ENCODE measurements at regions not wholly inside any gene's neighbourhood (a gene's known extent, or its start where the extent isn't known, plus 50 kb on each side); places are given as distances from the start of the nearest gene placed in this dataset.
A peak's percentile ranks its signal among the peaks of the same experiment; 100 is the strongest.

DNA sequence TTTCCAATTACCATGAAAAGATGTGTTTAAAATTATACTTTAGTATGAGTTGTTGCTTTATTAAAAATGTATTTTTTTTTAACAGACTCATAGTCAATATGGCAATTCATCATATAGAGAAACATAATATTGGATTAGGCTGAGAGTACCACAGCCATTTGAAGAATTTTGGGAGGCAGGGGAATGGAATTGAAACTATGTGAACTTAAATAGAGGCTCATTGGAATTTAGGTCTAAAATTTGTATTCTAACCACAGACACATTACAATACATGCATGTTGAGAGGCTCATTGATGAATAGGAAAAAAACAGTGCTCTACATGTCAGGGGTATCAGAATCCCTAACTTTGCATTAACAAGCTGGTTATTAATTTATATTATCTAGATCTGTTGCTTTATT is 269.6 kb downstream of the DKK2 start:
- peak; percentile 96 for DNase-seq

DNA sequence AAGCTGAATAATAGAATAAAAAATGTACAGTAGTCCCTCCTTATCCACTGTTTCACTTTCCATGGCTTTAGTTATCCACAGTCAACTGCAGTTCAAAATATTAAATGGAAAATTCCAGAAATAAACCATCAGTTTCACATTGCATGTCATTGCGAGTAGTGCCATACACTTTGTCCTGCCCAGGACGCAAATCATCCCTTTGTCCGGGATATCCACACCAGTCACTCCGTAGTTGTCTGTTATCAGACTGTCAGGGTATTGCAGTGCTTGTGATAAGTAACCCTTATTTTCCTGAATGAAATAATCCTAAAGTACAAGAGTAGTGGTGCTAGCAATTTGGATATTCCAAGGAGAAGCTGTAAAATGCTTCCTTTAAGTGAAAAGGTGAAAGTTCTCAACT is 271.3 kb downstream of the DKK2 start:
- no peak for DNase-seq

GRCh38 chr4:106762666-106763443 is 273.3 kb downstream of the DKK2 start:
- peak; percentile 85 for DNase-seq

GRCh38 chr4:106753426-106753825 is 282.7 kb downstream of the DKK2 start:
- DNase-seq: no peak

GRCh38 chr4:106746451-106746850 is 289.7 kb downstream of the DKK2 start:
- DNase-seq: peak; percentile 93

DNA sequence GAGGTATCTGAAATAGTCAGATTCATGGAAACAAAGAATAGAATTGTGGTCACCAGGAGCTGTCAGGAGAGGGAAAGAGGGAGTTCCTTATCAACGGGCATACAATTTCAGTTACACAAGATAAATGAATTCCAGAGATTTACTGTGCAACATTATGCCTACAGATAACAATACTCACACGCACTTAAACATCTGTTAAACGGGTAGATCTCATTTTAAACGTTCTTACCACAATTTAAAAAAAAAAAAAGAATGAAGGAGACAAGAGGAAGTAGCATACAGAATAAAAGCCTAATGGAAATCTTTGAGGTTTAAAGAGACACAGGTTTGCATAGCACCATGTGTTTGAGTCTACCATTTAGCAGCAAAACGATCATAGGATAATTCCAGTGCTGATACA is 298.0 kb downstream of the DKK2 start:
- no peak for DNase-seq

DNA sequence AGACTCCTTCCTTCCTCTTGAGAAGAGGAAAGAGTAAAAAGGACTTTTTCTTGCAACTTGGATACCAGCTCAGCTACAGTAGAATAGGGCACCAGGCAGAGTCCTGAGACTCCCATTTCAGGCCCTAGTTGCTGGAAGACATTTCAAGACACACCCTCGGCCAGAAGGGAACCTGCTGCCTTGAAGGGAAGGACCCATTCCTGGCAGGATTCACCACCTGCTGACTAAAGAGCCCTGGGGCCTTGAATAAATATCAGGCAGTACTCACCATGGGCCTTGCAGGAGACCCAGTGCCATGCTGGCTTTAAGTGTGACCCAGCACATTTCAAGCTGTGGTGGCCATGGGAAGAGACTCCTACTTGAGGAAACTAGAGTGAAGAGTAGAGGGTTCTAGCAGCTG is 317.6 kb downstream of the DKK2 start:
- DNase-seq: no peak

DNA sequence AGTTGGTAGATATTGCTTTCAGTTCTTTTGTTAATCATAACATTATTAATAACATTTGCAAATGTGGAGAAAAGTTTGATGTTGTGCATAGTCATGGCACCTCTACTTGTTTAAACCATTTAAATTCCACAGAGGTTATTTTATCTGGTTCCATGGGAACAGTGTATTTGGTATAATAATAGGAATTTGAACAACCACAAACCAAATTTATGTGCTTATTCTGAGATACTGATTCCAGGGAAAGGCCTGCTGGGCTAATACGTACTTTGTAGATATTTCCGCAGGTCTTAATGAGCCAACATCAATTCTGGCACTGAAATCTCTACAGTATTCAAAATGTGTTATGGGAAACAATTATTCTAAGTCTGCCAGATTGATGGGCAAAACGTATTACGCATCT is 319.0 kb downstream of the DKK2 start:
- peak; percentile 54 for DNase-seq

- no peak for DNase-seq
Measured at GRCh38 chr4:106715825-106716224, 320.3 kb downstream of the DKK2 start.

DNA sequence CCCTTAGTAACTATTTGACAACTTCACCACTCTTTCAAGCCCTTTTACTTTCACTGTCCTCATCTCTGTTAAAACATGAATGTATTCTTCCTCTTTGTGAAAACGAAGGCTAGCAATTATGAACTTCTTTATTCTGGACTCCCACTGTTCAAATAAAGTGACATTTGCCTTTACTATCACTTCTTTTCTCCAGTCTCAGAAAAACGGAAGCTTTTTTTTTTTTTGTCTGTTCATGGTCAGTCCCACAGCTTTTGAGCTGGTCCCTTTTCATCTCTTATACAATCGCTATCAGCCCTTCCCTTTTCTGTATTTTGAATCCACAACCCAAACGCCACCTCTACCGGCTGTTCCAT is 327.7 kb downstream of the DKK2 start:
- no peak for DNase-seq

DNA sequence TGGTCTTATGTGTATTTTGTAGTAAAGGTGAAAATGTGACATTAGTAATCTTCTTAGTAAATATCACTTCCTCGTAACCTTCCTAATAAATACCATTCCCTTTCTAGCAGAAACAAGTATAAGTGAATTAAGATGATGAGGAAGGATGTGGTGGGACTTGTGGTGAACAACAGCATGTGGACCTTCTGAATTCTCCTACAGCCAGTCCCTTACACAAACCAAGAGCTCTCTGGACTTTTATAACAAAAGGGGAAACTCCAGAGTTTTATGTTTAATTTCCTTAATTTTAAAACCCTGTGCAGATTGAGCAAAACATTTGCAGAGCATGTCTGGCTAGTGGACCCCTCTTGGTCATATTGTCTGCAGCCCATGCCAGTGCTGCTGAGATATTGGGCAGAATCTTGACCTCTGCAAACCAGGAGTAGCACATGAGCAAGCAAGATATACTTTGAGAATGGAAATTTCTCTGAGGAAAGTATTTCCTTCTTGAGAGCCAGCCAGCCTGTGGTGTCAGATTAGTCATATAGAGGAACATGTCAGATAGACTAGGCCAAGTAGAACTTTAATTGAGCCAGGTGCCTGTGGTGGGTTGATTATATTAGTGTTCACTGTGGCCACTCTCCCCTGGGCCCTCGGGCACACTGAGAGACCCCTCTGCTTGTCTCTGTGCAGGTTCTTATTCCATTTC is 328.2 kb downstream of the DKK2 start:
- peak; percentile 54 for DNase-seq

- DNase-seq: peak; percentile 19
Measured at GRCh38 chr4:106704253-106704870, 331.8 kb downstream of the DKK2 start.

DNA sequence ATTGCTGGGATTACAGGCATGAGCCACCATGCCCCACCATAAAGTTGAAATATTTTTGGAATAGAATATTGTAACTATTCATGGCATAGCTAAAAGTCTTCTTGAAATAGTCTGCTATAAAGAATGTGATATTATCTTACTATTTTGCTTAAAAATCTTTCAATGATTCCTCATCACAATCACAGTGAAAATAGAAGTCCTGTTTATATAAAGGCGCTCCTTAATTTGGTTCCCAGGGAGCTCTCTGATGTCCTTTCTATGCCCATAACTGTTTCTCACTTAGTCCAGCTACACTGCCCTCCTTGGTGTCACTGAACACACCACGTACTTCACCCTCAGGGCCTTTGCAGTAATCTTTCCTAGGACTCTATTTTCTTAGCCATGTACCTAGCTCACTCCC is 331.7 kb upstream of the GIMD1 start:
- DNase-seq: no peak

- no peak for DNase-seq
Measured at GRCh38 chr4:106698621-106699195, 330.1 kb upstream of the GIMD1 start.

- DNase-seq: peak; percentile 75
Measured at GRCh38 chr4:106695501-106696262, 327.1 kb upstream of the GIMD1 start.

DNA sequence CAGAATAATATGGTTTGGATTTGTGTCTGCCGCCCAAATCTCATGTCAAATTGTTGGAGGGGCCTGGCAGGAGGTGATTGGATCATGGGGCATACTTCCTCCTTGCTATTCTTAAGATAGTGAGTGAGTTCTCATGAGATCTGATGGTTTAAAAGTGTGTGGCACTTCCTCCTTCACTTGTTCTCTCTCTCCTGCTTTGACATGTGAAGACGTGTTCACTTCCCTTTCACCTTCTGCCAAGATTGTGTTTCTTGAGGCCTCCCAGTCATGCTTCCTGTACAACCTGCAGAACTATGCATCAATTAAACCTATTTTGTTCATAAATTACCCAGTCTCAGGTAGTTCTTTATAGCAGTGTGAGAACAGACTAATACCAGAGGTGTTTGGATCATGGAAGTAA is 325.7 kb upstream of the GIMD1 start:
- no peak for DNase-seq

- DNase-seq: peak; percentile 49
Measured at GRCh38 chr4:106691749-106692148, 323.2 kb upstream of the GIMD1 start.

GRCh38 chr4:106690487-106690886 is 321.9 kb upstream of the GIMD1 start:
- DNase-seq: peak; percentile 71

GRCh38 chr4:106687026-106687425 is 318.4 kb upstream of the GIMD1 start:
- peak; percentile 32 for DNase-seq

DNA sequence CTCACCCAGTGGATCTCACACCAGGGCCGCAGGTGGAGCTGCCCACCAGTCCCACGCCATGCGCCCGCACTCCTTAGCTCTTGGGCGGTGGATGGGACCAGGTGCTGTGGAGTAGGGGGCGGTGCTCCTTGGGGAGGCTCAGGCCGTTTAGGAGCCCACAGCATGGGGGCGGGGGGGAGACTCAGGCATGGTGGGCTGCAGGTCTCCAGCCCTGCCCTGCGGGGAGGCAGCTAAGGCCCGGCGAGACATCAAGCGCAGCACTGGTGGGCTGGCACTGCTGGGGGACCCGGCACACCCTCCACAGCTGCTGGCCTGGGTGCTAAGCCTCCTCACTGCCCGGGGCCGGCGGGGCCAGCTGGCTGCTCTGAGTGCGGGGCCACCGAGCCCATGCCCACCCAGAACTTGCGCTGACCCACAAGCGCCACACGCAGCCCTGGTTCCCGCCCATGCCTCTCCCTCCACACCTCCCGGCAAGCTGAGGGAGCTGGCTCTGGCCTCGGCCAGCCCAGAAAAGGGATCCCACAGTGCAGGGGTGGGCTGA is 312.9 kb upstream of the GIMD1 start:
- no peak for DNase-seq

GRCh38 chr4:106679063-106679462 is 310.5 kb upstream of the GIMD1 start:
- no peak for DNase-seq

DNA sequence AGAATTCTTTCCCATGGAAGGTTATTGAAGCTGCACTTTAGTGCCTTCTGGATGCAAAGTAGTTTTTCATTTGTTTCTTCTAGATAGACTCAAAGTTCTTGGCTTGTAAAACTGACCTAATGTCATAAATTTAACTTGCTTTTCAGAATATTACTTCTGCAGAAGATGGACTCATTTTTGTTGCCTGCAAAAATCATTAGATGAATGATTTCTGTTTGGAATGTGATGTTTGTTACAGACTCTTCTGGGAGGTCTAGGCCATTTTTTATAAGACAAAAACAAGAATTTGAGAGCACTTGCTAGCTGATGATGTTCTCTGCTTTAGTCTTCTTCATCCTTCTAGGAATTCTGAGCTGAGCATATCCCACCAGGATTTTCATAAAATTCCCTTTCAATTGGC is 308.6 kb upstream of the GIMD1 start:
- DNase-seq: no peak

All from fibroblast of skin of scalp (primary cell).